Stimulated activated CD4-positive, alpha-beta T cell treated with anti-CD3 and anti-CD28 coated beads, Interleukin-4, amount 100 ng/mL, for 1 hour (primary cell): ENCODE measurements at regions not wholly inside any gene's neighbourhood (a gene's known extent, or its start where the extent isn't known, plus 50 kb on each side); places are given as distances from the start of the nearest gene placed in this dataset.
A peak's percentile ranks its signal among the peaks of the same experiment; 100 is the strongest.
"Not testable (repeated sequence)": the region's sequence is repeated elsewhere in the genome, so short reads cannot be mapped to it uniquely, and the experiment has no call there.

ENCODE experiments used
- DNase-seq: peaks from one replicate; pipeline ENCODE4 v3.0.0-alpha.2; 2020

GRCh38 chr12:46610754-46611153, 215.0 kb downstream of the SLC38A4 start:
- DNase-seq: no peak

- DNase-seq: no peak
These were observed 216.1 kb downstream of the SLC38A4 start for GRCh38 chr12:46609674-46610073.

- DNase-seq: no peak
These were observed 216.5 kb downstream of the SLC38A4 start for GRCh38 chr12:46609273-46609623.

- DNase-seq: no peak
These were observed 217.1 kb downstream of the SLC38A4 start for GRCh38 chr12:46608431-46609272.

GRCh38 chr12:46604684-46605083, 221.1 kb downstream of the SLC38A4 start:
- DNase-seq: no peak

- no peak for DNase-seq
These were observed 221.9 kb downstream of the SLC38A4 start for GRCh38 chr12:46603776-46604456.

GRCh38 chr12:46602474-46602873, 223.3 kb downstream of the SLC38A4 start:
- no peak for DNase-seq

- DNase-seq: no peak
These were observed 218.6 kb upstream of the SLC38A2 start for GRCh38 chr12:46590991-46591703.

GRCh38 chr12:46585854-46586621, 213.5 kb upstream of the SLC38A2 start:
- DNase-seq: peak; percentile 6

- DNase-seq: not testable (repeated sequence)
These were observed 211.5 kb upstream of the SLC38A2 start for GRCh38 chr12:46584098-46584497.

- DNase-seq: not testable (repeated sequence)
These were observed 209.4 kb upstream of the SLC38A2 start for GRCh38 chr12:46581990-46582389.

- no peak for DNase-seq
These were observed 207.9 kb upstream of the SLC38A2 start for GRCh38 chr12:46580445-46580844.

- no peak for DNase-seq
These were observed 206.9 kb upstream of the SLC38A2 start for GRCh38 chr12:46579474-46579873.

GRCh38 chr12:46578190-46578982, 205.8 kb upstream of the SLC38A2 start:
- no peak for DNase-seq

- no peak for DNase-seq
These were observed 204.6 kb upstream of the SLC38A2 start for GRCh38 chr12:46577063-46577776.

- DNase-seq: no peak
These were observed 202.3 kb upstream of the SLC38A2 start for GRCh38 chr12:46574847-46575246.

GRCh38 chr12:46573347-46573658, 200.7 kb upstream of the SLC38A2 start:
- DNase-seq: no peak

- no peak for DNase-seq
These were observed 200.2 kb upstream of the SLC38A2 start for GRCh38 chr12:46572644-46573346.

GRCh38 chr12:46571608-46572007, 199.0 kb upstream of the SLC38A2 start:
- DNase-seq: no peak

- DNase-seq: no peak
These were observed 197.4 kb upstream of the SLC38A2 start for GRCh38 chr12:46569826-46570439.
